Subcutaneous abdominal adipose tissue (tissue), 5 donors: ENCODE measurements at regions not wholly inside any gene's neighbourhood (a gene's known extent, or its start where the extent isn't known, plus 50 kb on each side); places are given as distances from the start of the nearest gene placed in this dataset.

Source experiments
- H3K27ac ChIP-seq: one replicate; pipeline ENCODE4 v1.7.0; 2013; ENCODE audit warnings: low read depth, mild to moderate bottlenecking, inconsistent platforms, low read length, moderate library complexity
- H3K27me3 ChIP-seq, 5 donors: one replicate each; pipeline ENCODE4 v1.7.0; 2013; ENCODE audit warnings: low read length in 5 of 5, inconsistent platforms in 1 of 5; ENCODE audit not compliant: control insufficient read depth in 5 of 5, insufficient read depth in 4 of 5
- H3K36me3 ChIP-seq, 5 donors: one replicate each; pipeline ENCODE4 v1.7.0; 2013; ENCODE audit warnings: low read length in 5 of 5; ENCODE audit not compliant: control insufficient read depth in 5 of 5, insufficient read depth in 5 of 5
- H3K4me1 ChIP-seq, 5 donors: one replicate each; pipeline ENCODE4 v1.7.0; 2013; ENCODE audit warnings: low read length in 5 of 5, mild to moderate bottlenecking in 3 of 5, moderate library complexity in 1 of 5; ENCODE audit not compliant: control insufficient read depth in 5 of 5, insufficient read depth in 5 of 5
- H3K4me3 ChIP-seq, 5 donors: one replicate each; pipeline ENCODE4 v1.7.0; 2013; ENCODE audit warnings: low read length in 5 of 5, low read depth in 1 of 5
- H3K9ac ChIP-seq, 5 donors: one replicate each; pipeline ENCODE4 v1.7.0; 2013; ENCODE audit warnings: low read length in 5 of 5, mild to moderate bottlenecking in 4 of 5, moderate library complexity in 3 of 5
- H3K9me3 ChIP-seq, 5 donors: one replicate each; pipeline ENCODE4 v1.7.0; 2013; ENCODE audit warnings: low read length in 5 of 5; ENCODE audit not compliant: control insufficient read depth in 5 of 5
- donor health status: healthy.
- donor health status: healthy.
- donor health status: healthy.
- donor health status: healthy.
- donor health status: healthy.

GRCh38 chr11:97964332-97965004, 1056.3 kb upstream of the CNTN5 start:
- no peaks in the 10 kb centered on the region for H3K4me1 ChIP-seq
- no peaks in the 10 kb centered on the region for H3K36me3 ChIP-seq
- H3K9ac ChIP-seq = no peak overlapping the region
- H3K27ac ChIP-seq = no peak overlapping the region
- peaks cover 0 to 2% (median 0%) of the 10 kb centered on the region in 5 donors for H3K27me3 ChIP-seq
- no peak overlapping the region for H3K4me3 ChIP-seq
- H3K9me3 ChIP-seq = no peaks in the 10 kb centered on the region

- H3K9me3 ChIP-seq = no peaks in the 10 kb centered on the region
- H3K4me1 ChIP-seq = no peaks in the 10 kb centered on the region
- no peak overlapping the region for H3K9ac ChIP-seq
- H3K27ac ChIP-seq = no peak overlapping the region
- no peak overlapping the region for H3K4me3 ChIP-seq
- peaks cover 0 to 2% (median 0%) of the 10 kb centered on the region in 5 donors for H3K27me3 ChIP-seq
- no peaks in the 10 kb centered on the region for H3K36me3 ChIP-seq
Measured at GRCh38 chr11:97965849-97966646, 1054.7 kb upstream of the CNTN5 start.

GRCh38 chr11:97966901-97967300, 1053.8 kb upstream of the CNTN5 start:
- Histone ChIP-seq H3K36me3 (no peaks in the 10 kb centered on the region), H3K9me3 (no peaks in the 10 kb centered on the region), H3K27me3 (peaks cover 0 to 2% (median 0%) of the 10 kb centered on the region in 5 donors), H3K27ac (no peak overlapping the region), H3K9ac (no peak overlapping the region), H3K4me3 (no peak overlapping the region), H3K4me1 (no peaks in the 10 kb centered on the region)

- Histone ChIP-seq H3K4me3 (no peak overlapping the region), H3K9ac (no peak overlapping the region), H3K9me3 (no peaks in the 10 kb centered on the region), H3K27me3 (peaks cover 0 to 2% (median 0%) of the 10 kb centered on the region in 5 donors), H3K4me1 (no peaks in the 10 kb centered on the region), H3K36me3 (no peaks in the 10 kb centered on the region), H3K27ac (no peak overlapping the region)
Measured at GRCh38 chr11:97968071-97968470, 1052.7 kb upstream of the CNTN5 start.

GRCh38 chr11:97972731-97973130, 1048.0 kb upstream of the CNTN5 start:
- no peaks in the 10 kb centered on the region for H3K9me3 ChIP-seq
- no peaks in the 10 kb centered on the region for H3K36me3 ChIP-seq
- no peak overlapping the region for H3K27ac ChIP-seq
- H3K9ac ChIP-seq = no peak overlapping the region
- no peaks in the 10 kb centered on the region for H3K27me3 ChIP-seq
- no peak overlapping the region for H3K4me3 ChIP-seq
- H3K4me1 ChIP-seq = no peaks in the 10 kb centered on the region

- H3K9ac ChIP-seq = no peak overlapping the region
- H3K36me3 ChIP-seq = no peaks in the 10 kb centered on the region
- H3K4me3 ChIP-seq = no peak overlapping the region
- no peak overlapping the region for H3K27ac ChIP-seq
- H3K27me3 ChIP-seq = no peaks in the 10 kb centered on the region
- no peaks in the 10 kb centered on the region for H3K4me1 ChIP-seq
- H3K9me3 ChIP-seq = no peaks in the 10 kb centered on the region
Measured at GRCh38 chr11:97973352-97973857, 1047.3 kb upstream of the CNTN5 start.

GRCh38 chr11:97974798-97975498, 1045.8 kb upstream of the CNTN5 start:
- H3K9ac ChIP-seq = no peak overlapping the region
- no peak overlapping the region for H3K27ac ChIP-seq

GRCh38 chr11:97977726-97978125, 1043.0 kb upstream of the CNTN5 start:
- Histone ChIP-seq H3K27me3 (no peaks in the 10 kb centered on the region), H3K9me3 (no peaks in the 10 kb centered on the region), H3K36me3 (no peaks in the 10 kb centered on the region), H3K9ac (no peak overlapping the region), H3K27ac (no peak overlapping the region), H3K4me3 (no peak overlapping the region), H3K4me1 (no peaks in the 10 kb centered on the region)

More at GRCh38 chr11:97974798-97975498, 1045.8 kb upstream of the CNTN5 start:
- Histone ChIP-seq H3K4me1 (no peaks in the 10 kb centered on the region), H3K4me3 (no peak overlapping the region), H3K27me3 (no peaks in the 10 kb centered on the region), H3K36me3 (no peaks in the 10 kb centered on the region), H3K9me3 (no peaks in the 10 kb centered on the region)

- Histone ChIP-seq H3K9me3 (no peaks in the 10 kb centered on the region), H3K27me3 (no peaks in the 10 kb centered on the region), H3K9ac (no peak overlapping the region), H3K27ac (no peak overlapping the region), H3K36me3 (no peaks in the 10 kb centered on the region), H3K4me3 (no peak overlapping the region), H3K4me1 (no peaks in the 10 kb centered on the region)
Measured at GRCh38 chr11:97979741-97980140, 1041.0 kb upstream of the CNTN5 start.

- Histone ChIP-seq H3K36me3 (no peaks in the 10 kb centered on the region), H3K9me3 (no peaks in the 10 kb centered on the region), H3K9ac (no peak overlapping the region), H3K27ac (no peak overlapping the region), H3K4me3 (no peak overlapping the region), H3K27me3 (no peaks in the 10 kb centered on the region), H3K4me1 (no peaks in the 10 kb centered on the region)
Measured at GRCh38 chr11:97982512-97982911, 1038.2 kb upstream of the CNTN5 start.
